Left ventricle myocardium superior (tissue), 1 donor: ENCODE measurements at regions not wholly inside any gene's neighbourhood (a gene's known extent, or its start where the extent isn't known, plus 50 kb on each side); places are given as distances from the start of the nearest gene placed in this dataset.

Experiments used
- ATAC-seq: fragments of 200-7000 bp; cut with Tn5 transposase; one replicate; pipeline ENCODE4 v1.9.1; 2020; ENCODE audit warnings: mild to moderate bottlenecking, moderate library complexity
- DNase-seq: peaks from one replicate; pipeline ENCODE4 v3.0.0-alpha.2; 2020
- intact Hi-C: fragments of 100-400 bp; cut with micrococcal nuclease; formaldehyde crosslinking; loops from one replicate; pipeline ENCODE4 v1.11.0; 2022
- donor health status: DM: no; HTN: yes; CAD: no; lungs with severe emphysema.

- ATAC-seq (no peak), DNase-seq (no peak)
- intact Hi-C loops, result no loop called here
Measured at GRCh38 chr2:173770947-173771678, 194.1 kb downstream of the SP3 start.

- intact Hi-C loops, result no loop called here
- DNase-seq (no peak), ATAC-seq (no peak)
Measured at GRCh38 chr2:173772205-173772604, 193.0 kb downstream of the SP3 start.

- intact Hi-C loops, result no loop called here
- DNase-seq (no peak), ATAC-seq (no peak)
Measured at GRCh38 chr2:173773076-173773475, 192.1 kb downstream of the SP3 start.

- intact Hi-C loops, result no loop called here
- ATAC-seq (no peak), DNase-seq (no peak)
Measured at GRCh38 chr2:173775440-173775839, 189.7 kb downstream of the SP3 start.

- ATAC-seq, result no peak
- intact Hi-C loops, result no loop called here
Measured at GRCh38 chr2:173782681-173783080, 182.5 kb downstream of the SP3 start.

GRCh38 chr2:173783382-173783781 lies 181.8 kb downstream of the SP3 start:
- ATAC-seq (no peak), DNase-seq (no peak)
- intact Hi-C loops, result no loop called here

More at GRCh38 chr2:173782681-173783080, 182.5 kb downstream of the SP3 start:
- no peak for DNase-seq

- no peak for DNase-seq
- intact Hi-C loops, result no loop called here
- no peak for ATAC-seq
Measured at GRCh38 chr2:173785813-173786212, 179.4 kb downstream of the SP3 start.

GRCh38 chr2:173791502-173791901 lies 173.7 kb downstream of the SP3 start:
- DNase-seq, result no peak
- intact Hi-C loops, result no loop called here
- no peak for ATAC-seq

- intact Hi-C loops, result no loop called here
- DNase-seq (no peak), ATAC-seq (no peak)
Measured at GRCh38 chr2:173792166-173792565, 173.0 kb downstream of the SP3 start.

GRCh38 chr2:173792741-173793140 lies 172.4 kb downstream of the SP3 start:
- intact Hi-C loops, result no loop called here

GRCh38 chr2:173793709-173794565 lies 171.2 kb downstream of the SP3 start:
- intact Hi-C loops, result no loop called here

More at GRCh38 chr2:173792741-173793140, 172.4 kb downstream of the SP3 start:
- no peak for ATAC-seq
- DNase-seq, result no peak

GRCh38 chr2:173797586-173798263 lies 167.4 kb downstream of the SP3 start:
- no peak for ATAC-seq
- no peak for DNase-seq
- intact Hi-C loops, result no loop called here

More at GRCh38 chr2:173793709-173794565, 171.2 kb downstream of the SP3 start:
- no peak for DNase-seq
- ATAC-seq, result no peak

GRCh38 chr2:173802518-173802917 lies 162.7 kb downstream of the SP3 start:
- ATAC-seq (no peak), DNase-seq (no peak)
- intact Hi-C loops, result no loop called here

- DNase-seq, result no peak
- intact Hi-C loops, result no loop called here
- ATAC-seq, result no peak
Measured at GRCh38 chr2:173803449-173803848, 161.7 kb downstream of the SP3 start.

- ATAC-seq (no peak), DNase-seq (no peak)
- intact Hi-C loops, result no loop called here
Measured at GRCh38 chr2:173806761-173807160, 158.4 kb downstream of the SP3 start.

- intact Hi-C loops, result no loop called here
- ATAC-seq (no peak), DNase-seq (no peak)
Measured at GRCh38 chr2:173808718-173809117, 156.5 kb downstream of the SP3 start.

- no peak for ATAC-seq
- DNase-seq, result no peak
- intact Hi-C loops, result no loop called here
Measured at GRCh38 chr2:173812321-173812720, 152.9 kb downstream of the SP3 start.

- DNase-seq, result no peak
- no peak for ATAC-seq
- intact Hi-C loops, result no loop called here
Measured at GRCh38 chr2:173814306-173814705, 150.9 kb downstream of the SP3 start.

GRCh38 chr2:173815772-173816171 lies 149.4 kb downstream of the SP3 start:
- no peak for DNase-seq
- intact Hi-C loops, result no loop called here
- no peak for ATAC-seq

- intact Hi-C loops, result no loop called here
- no peak for DNase-seq
- no peak for ATAC-seq
Measured at GRCh38 chr2:173817582-173817981, 147.6 kb downstream of the SP3 start.
